Activated CD4-positive, CD25-positive, alpha-beta regulatory T cell treated with anti-CD3 and anti-CD28 coated beads, Interleukin-2, amount 50 U/mL, for 72 hours (primary cell): ENCODE measurements at regions not wholly inside any gene's neighbourhood (a gene's known extent, or its start where the extent isn't known, plus 50 kb on each side); places are given as distances from the start of the nearest gene placed in this dataset.
"Not testable (repeated sequence)": the region's sequence is repeated elsewhere in the genome, so short reads cannot be mapped to it uniquely, and the experiment has no call there.

ENCODE experiments used
- DNase-seq: peaks from one replicate; pipeline ENCODE4 v3.0.0; 2021

GRCh38 chr17:26936645-26937044 is 357.3 kb upstream of the WSB1 start:
- not testable (repeated sequence) for DNase-seq

GRCh38 chr17:26937750-26938322 is 356.1 kb upstream of the WSB1 start:
- DNase-seq, result not testable (repeated sequence)

- DNase-seq, result not testable (repeated sequence)
Observed at GRCh38 chr17:26939755-26940154, 354.2 kb upstream of the WSB1 start.

- not testable (repeated sequence) for DNase-seq
Observed at GRCh38 chr17:26940587-26940986, 353.3 kb upstream of the WSB1 start.

- DNase-seq, result no peak
Observed at GRCh38 chr17:26962255-26963162, 331.4 kb upstream of the WSB1 start.

- no peak for DNase-seq
Observed at GRCh38 chr17:26963163-26963503, 330.8 kb upstream of the WSB1 start.

- DNase-seq, result not testable (repeated sequence)
Observed at GRCh38 chr17:26965898-26966624, 327.9 kb upstream of the WSB1 start.

- DNase-seq, result not testable (repeated sequence)
Observed at GRCh38 chr17:26966625-26967179, 327.2 kb upstream of the WSB1 start.

- not testable (repeated sequence) for DNase-seq
Observed at GRCh38 chr17:26981845-26982425, 312.0 kb upstream of the WSB1 start.

GRCh38 chr17:26982563-26982962 is 311.4 kb upstream of the WSB1 start:
- DNase-seq, result not testable (repeated sequence)

- DNase-seq, result not testable (repeated sequence)
Observed at GRCh38 chr17:26987851-26988250, 306.1 kb upstream of the WSB1 start.

GRCh38 chr17:26994648-26995047 is 299.3 kb upstream of the WSB1 start:
- not testable (repeated sequence) for DNase-seq

GRCh38 chr17:26996146-26996916 is 297.6 kb upstream of the WSB1 start:
- not testable (repeated sequence) for DNase-seq

- DNase-seq, result not testable (repeated sequence)
Observed at GRCh38 chr17:27007734-27008531, 286.0 kb upstream of the WSB1 start.

GRCh38 chr17:27009087-27009486 is 284.8 kb upstream of the WSB1 start:
- no peak for DNase-seq

- not testable (repeated sequence) for DNase-seq
Observed at GRCh38 chr17:27010138-27010537, 283.8 kb upstream of the WSB1 start.

GRCh38 chr17:27030552-27030951 is 263.4 kb upstream of the WSB1 start:
- DNase-seq, result not testable (repeated sequence)

- no peak for DNase-seq
Observed at GRCh38 chr17:27038676-27039075, 255.2 kb upstream of the WSB1 start.

GRCh38 chr17:27045039-27045438 is 248.9 kb upstream of the WSB1 start:
- DNase-seq, result not testable (repeated sequence)

GRCh38 chr17:27049104-27049784 is 244.7 kb upstream of the WSB1 start:
- no peak for DNase-seq

- no peak for DNase-seq
Observed at GRCh38 chr17:27065588-27065987, 228.3 kb upstream of the WSB1 start.
